ENCODE measurements at regions not wholly inside any gene's neighbourhood (a gene's known extent, or its start where the extent isn't known, plus 50 kb on each side); places are given as distances from the start of the nearest gene placed in this dataset.

- TF ChIP-seq REST (IDR thresholded peaks at IDR 0.05) (no peak), MAX (IDR thresholded peaks at IDR 0.05) (no peak), ZBTB33 (IDR thresholded peaks at IDR 0.05) (no peak), CTCF (IDR thresholded peaks at IDR 0.05; ENCODE audit: low read depth, low read length, missing input control) (no peak), JUND (IDR thresholded peaks at IDR 0.05) (no peak), FOXA2 (IDR thresholded peaks at IDR 0.05) (no peak)
- TF ChIP-seq, protein P1, sequence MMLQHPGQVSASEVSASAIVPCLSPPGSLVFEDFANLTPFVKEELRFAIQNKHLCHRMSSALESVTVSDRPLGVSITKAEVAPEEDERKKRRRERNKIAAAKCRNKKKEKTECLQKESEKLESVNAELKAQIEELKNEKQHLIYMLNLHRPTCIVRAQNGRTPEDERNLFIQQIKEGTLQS (IDR thresholded peaks at IDR 0.05): no peak
These were observed 218.6 kb downstream of the URB2 start for GRCh38 chr1:229844675-229845074.

Measured in liver (tissue), 3 donors.